ENCODE measurements at regions not wholly inside any gene's neighbourhood (a gene's known extent, or its start where the extent isn't known, plus 50 kb on each side); places are given as distances from the start of the nearest gene placed in this dataset.

GRCh38 chr10:78846071-78846470, 222.7 kb upstream of the ZMIZ1 start:
- no peak for DNase-seq
- no peak overlapping the region for H3K27ac ChIP-seq
- no peaks in the 10 kb centered on the region for H3K36me3 ChIP-seq (ENCODE audit: insufficient read depth in 1 of 2, low read depth in 1 of 2)
- intact Hi-C loops (cut with DNase I), result no loop called here
- 75 to 76% (median 75%) methylated on average over 5 of the region's 5 CpGs for WGBS, 3 donors
- no peak for TF ChIP-seq CTCF (IDR thresholded peaks at IDR 0.05)
- no peaks in the 10 kb centered on the region for H3K4me1 ChIP-seq
- H3K9me3 ChIP-seq, result no peaks in the 10 kb centered on the region
- no peaks in the 10 kb centered on the region for H3K27me3 ChIP-seq (ENCODE audit: insufficient read depth in 3 of 3, low read length in 2 of 3)
- no peak overlapping the region for H3K4me3 ChIP-seq
- ATAC-seq, result no peak

- Histone ChIP-seq H3K36me3 (ENCODE audit: insufficient read depth in 1 of 2, low read depth in 1 of 2) (no peaks in the 10 kb centered on the region), H3K4me3 (no peak overlapping the region), H3K4me1 (no peaks in the 10 kb centered on the region), H3K9me3 (no peaks in the 10 kb centered on the region), H3K27ac (no peak overlapping the region), H3K27me3 (ENCODE audit: insufficient read depth in 3 of 3, low read length in 2 of 3) (no peaks in the 10 kb centered on the region)
- intact Hi-C loops (cut with DNase I), result no loop called here
- 32 to 38% (median 36%) methylated on average over 7 of the region's 7 CpGs for WGBS, 3 donors
- ATAC-seq (peak; percentile 77 to 90 (median 84)), DNase-seq (peak; percentile 29 to 64)
- no peak for TF ChIP-seq CTCF (IDR thresholded peaks at IDR 0.05)
Measured at GRCh38 chr10:78846760-78847159, 222.0 kb upstream of the ZMIZ1 start.

GRCh38 chr10:78847485-78847884, 221.3 kb upstream of the ZMIZ1 start:
- no peaks in the 10 kb centered on the region for H3K27me3 ChIP-seq (ENCODE audit: insufficient read depth in 3 of 3, low read length in 2 of 3)
- no peaks in the 10 kb centered on the region for H3K36me3 ChIP-seq (ENCODE audit: insufficient read depth in 1 of 2, low read depth in 1 of 2)
- WGBS, 3 donors, result 60 to 69% (median 65%) methylated on average over 5 of the region's 5 CpGs
- ATAC-seq (no peak), DNase-seq (no peak)
- H3K27ac ChIP-seq, result no peak overlapping the region
- H3K4me1 ChIP-seq, result no peaks in the 10 kb centered on the region
- TF ChIP-seq CTCF (IDR thresholded peaks at IDR 0.05), result no peak
- H3K9me3 ChIP-seq, result no peaks in the 10 kb centered on the region
- no peak overlapping the region for H3K4me3 ChIP-seq
- intact Hi-C loops (cut with DNase I), result no loop called here

GRCh38 chr10:78849115-78849514, 219.7 kb upstream of the ZMIZ1 start:
- H3K27ac ChIP-seq, result no peak overlapping the region
- DNase-seq, result no peak
- no peaks in the 10 kb centered on the region for H3K4me1 ChIP-seq
- 65 to 74% (median 69%) methylated on average over 7 of the region's 7 CpGs for WGBS, 3 donors
- no peaks in the 10 kb centered on the region for H3K27me3 ChIP-seq (ENCODE audit: insufficient read depth in 3 of 3, low read length in 2 of 3)
- no peak for TF ChIP-seq CTCF (IDR thresholded peaks at IDR 0.05)
- no peaks in the 10 kb centered on the region for H3K36me3 ChIP-seq (ENCODE audit: insufficient read depth in 1 of 2, low read depth in 1 of 2)
- H3K9me3 ChIP-seq, result no peaks in the 10 kb centered on the region
- H3K4me3 ChIP-seq, result no peak overlapping the region
- intact Hi-C loops (cut with DNase I), result no loop called here
- ATAC-seq, result no peak

GRCh38 chr10:78849731-78850130, 219.0 kb upstream of the ZMIZ1 start:
- Histone ChIP-seq H3K27me3 (ENCODE audit: insufficient read depth in 3 of 3, low read length in 2 of 3) (no peaks in the 10 kb centered on the region), H3K27ac (no peak overlapping the region), H3K4me1 (no peaks in the 10 kb centered on the region), H3K36me3 (ENCODE audit: insufficient read depth in 1 of 2, low read depth in 1 of 2) (no peaks in the 10 kb centered on the region), H3K4me3 (no peak overlapping the region), H3K9me3 (no peaks in the 10 kb centered on the region)
- DNase-seq (no peak), ATAC-seq (no peak)
- intact Hi-C loops (cut with DNase I), result no loop called here
- no peak for TF ChIP-seq CTCF (IDR thresholded peaks at IDR 0.05)
- WGBS, 3 donors, result 86 to 93% (median 89%) methylated on average over 5 of the region's 5 CpGs
